Activated T-helper 17 cell treated with anti-CD3 and anti-CD28 coated beads, Interleukin-2, amount 50 U/mL, for 72 hours (primary cell): ENCODE measurements at regions not wholly inside any gene's neighbourhood (a gene's known extent, or its start where the extent isn't known, plus 50 kb on each side); places are given as distances from the start of the nearest gene placed in this dataset.

ENCODE experiments used
- ATAC-seq: fragments of 150-1000 bp; cut with Tn5 transposase; replicated peaks from 2 replicates; pipeline ENCODE4 v1.10.0; 2021; ENCODE audit warnings: mild to moderate bottlenecking, moderate library complexity
- H3K27ac Mint-ChIP-seq: one replicate; pipeline ENCODE4 v1.8.0; 2022; ENCODE audit warnings: mixed read lengths
- H3K27me3 Mint-ChIP-seq: one replicate; pipeline ENCODE4 v1.8.0; 2022; ENCODE audit warnings: mixed read lengths
- H3K36me3 Mint-ChIP-seq: one replicate; pipeline ENCODE4 v1.8.0; 2022; ENCODE audit warnings: low read depth, mild to moderate bottlenecking, mixed read lengths
- H3K4me1 Mint-ChIP-seq: one replicate; pipeline ENCODE4 v1.8.0; 2022; ENCODE audit warnings: mixed read lengths
- H3K4me3 Mint-ChIP-seq: one replicate; pipeline ENCODE4 v1.8.0; 2022; ENCODE audit warnings: mild to moderate bottlenecking, mixed read lengths
- H3K9me3 Mint-ChIP-seq: one replicate; pipeline ENCODE4 v1.8.0; 2022; ENCODE audit warnings: mixed read lengths

DNA sequence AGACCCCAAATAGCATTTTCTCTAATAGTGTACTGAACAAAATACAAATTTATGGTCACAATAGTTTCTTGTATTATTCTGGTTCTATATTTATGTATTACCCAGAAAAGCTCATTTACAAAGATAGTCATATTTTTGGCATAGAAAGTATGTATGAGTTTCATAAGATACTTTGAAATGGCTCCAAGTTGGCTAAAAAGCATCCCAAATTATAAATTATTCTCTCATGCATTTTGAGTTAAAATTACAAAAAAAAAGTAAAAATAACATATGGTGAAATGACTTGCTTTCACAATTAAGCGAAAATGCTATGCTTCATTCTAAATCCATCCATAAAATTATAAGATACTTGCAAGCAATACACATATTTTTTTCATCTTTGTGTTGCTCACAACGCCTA is 530.7 kb downstream of the ZNF804A start:
- no peaks in the 10 kb centered on the region for H3K27me3 Mint-ChIP-seq
- no peak for ATAC-seq
- no peaks in the 10 kb centered on the region for H3K4me1 Mint-ChIP-seq
- H3K4me3 Mint-ChIP-seq, result no peak overlapping the region
- H3K9me3 Mint-ChIP-seq, result peaks cover 8% of the 10 kb centered on the region
- H3K27ac Mint-ChIP-seq, result no peak overlapping the region
- no peaks in the 10 kb centered on the region for H3K36me3 Mint-ChIP-seq

DNA sequence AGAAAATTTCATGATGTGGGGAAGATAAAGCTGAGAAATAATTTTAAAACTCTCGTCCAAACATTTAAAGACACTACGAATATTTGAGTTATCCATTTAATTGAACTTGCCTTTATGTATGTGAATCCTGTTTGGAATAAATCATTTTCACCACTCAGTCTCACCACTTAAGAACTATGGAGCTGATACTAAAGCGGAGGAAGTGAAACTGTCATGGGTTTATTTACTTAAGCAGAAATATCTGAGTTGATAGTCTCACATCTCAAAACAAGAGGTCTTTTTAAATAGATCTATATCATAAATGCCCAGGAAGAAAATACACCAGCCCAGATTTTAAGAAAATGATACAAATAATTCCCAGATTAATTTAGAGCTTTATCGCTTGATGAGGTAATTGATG is 532.4 kb downstream of the ZNF804A start:
- no peaks in the 10 kb centered on the region for H3K4me1 Mint-ChIP-seq
- H3K4me3 Mint-ChIP-seq, result no peak overlapping the region
- H3K27ac Mint-ChIP-seq, result no peak overlapping the region
- ATAC-seq, result no peak
- H3K27me3 Mint-ChIP-seq, result no peaks in the 10 kb centered on the region
- H3K9me3 Mint-ChIP-seq, result peaks cover 8% of the 10 kb centered on the region
- H3K36me3 Mint-ChIP-seq, result no peaks in the 10 kb centered on the region

DNA sequence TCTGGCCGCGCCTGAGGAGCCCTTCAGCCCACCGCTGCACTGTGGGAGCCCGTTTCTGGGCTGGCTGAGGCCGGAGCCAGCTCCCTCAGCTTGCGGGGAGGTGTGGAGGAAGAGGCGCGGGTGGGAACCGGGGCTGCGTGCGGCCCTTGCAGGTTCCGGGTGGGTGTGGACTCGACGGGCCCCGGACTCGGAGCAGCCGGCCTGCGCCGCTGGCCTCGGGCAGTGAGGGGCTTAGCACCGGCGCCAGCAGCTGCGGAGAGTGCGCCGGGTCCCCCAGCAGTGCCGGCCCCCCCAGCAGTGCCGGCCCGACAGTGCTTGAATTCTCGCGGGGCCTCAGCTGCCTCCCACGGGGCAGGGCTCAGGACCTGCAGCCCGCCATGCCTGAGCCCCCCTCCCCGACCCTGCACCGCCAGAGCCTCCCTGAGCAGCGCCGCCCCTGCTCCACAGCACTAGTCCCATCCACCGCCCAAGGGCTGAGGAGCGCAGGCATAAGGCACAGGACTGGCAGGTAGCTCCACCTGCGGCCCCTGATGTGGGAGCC is 534.2 kb downstream of the ZNF804A start:
- Mint-ChIP-seq H3K9me3 (peaks cover 8% of the 10 kb centered on the region), H3K36me3 (no peaks in the 10 kb centered on the region), H3K4me3 (no peak overlapping the region), H3K27ac (no peak overlapping the region), H3K4me1 (no peaks in the 10 kb centered on the region), H3K27me3 (no peaks in the 10 kb centered on the region)
- ATAC-seq, result no peak

DNA sequence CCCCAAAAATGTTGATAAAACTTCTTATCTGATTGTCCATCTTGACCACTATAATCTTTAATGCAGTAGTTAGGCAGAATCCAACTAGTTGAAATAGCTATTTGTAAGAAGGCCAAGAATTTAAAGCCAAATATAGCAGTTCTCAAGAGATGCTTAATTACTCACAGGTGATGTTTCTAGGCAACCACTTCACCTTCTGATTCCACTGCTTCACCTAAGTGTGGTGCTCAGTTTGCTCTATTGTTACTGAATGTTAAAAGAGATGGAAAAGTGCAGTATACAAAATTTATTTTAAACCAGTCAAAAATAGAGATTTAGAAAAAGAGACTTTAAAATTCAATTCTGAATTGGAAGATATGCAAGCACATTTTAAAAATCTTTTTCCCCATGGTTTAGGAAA is 539.4 kb downstream of the ZNF804A start:
- no peaks in the 10 kb centered on the region for H3K36me3 Mint-ChIP-seq
- H3K9me3 Mint-ChIP-seq, result peaks cover 13% of the 10 kb centered on the region
- H3K4me1 Mint-ChIP-seq, result no peaks in the 10 kb centered on the region
- H3K4me3 Mint-ChIP-seq, result no peak overlapping the region
- ATAC-seq, result no peak
- no peak overlapping the region for H3K27ac Mint-ChIP-seq
- H3K27me3 Mint-ChIP-seq, result no peaks in the 10 kb centered on the region

DNA sequence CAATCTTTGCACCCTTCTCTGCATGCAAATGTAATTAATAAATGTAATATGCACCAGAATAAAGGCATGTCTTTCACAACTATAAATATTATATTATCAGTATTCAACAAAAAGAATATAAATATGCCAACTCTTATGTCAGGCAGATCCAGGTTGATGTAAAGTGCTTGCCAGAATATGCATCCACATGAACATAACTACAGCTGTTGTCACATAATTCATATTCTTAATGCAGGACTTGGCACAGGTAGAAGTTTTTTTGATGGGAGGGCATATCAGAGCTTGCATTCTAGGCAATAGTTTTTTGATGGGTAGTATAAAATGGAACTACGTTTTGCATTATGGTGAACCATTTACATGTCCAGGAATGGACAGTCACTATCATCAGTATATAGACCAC is 544.3 kb downstream of the ZNF804A start:
- H3K27me3 Mint-ChIP-seq, result no peaks in the 10 kb centered on the region
- no peak for ATAC-seq
- no peak overlapping the region for H3K4me3 Mint-ChIP-seq
- no peaks in the 10 kb centered on the region for H3K4me1 Mint-ChIP-seq
- no peaks in the 10 kb centered on the region for H3K36me3 Mint-ChIP-seq
- peaks cover 6% of the 10 kb centered on the region for H3K9me3 Mint-ChIP-seq
- H3K27ac Mint-ChIP-seq, result no peak overlapping the region

DNA sequence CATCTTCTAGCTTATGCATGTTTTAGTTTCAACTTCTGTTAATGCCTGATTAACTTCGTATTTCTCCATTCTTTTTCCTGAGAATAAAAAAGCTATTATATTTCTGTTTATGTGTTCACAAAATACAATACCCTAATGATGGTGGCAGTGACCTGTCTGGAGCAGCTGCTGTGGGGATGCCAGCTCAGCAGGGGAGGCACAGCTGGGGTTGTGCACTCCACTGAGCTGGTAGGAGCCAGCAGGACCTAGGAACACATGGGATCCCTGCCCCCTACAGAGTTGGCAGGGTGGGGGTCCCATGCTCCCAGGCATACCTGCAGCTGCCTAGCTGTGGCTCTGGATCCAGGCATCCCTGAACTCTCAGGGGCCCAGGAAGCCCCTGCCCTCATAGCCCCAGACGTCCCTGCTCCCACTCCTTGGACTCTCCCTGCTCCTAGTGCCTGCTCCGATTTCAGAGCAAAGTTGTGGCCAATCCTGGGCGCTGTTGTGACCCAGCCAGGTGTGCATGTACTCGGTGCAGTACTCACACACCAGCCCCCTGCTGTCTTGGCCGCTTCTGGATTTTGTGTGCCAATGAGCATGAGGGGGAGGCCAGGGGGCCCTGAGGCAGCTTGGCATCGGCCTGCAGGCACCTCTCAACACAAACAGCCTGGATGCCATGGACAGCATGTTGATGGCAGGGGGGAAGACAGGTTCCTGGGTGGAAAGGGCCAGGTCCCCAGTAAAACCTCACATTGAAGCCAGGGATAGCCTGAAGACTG is 546.0 kb downstream of the ZNF804A start:
- no peak for ATAC-seq
- H3K27ac Mint-ChIP-seq, result no peak overlapping the region
- H3K27me3 Mint-ChIP-seq, result no peaks in the 10 kb centered on the region
- no peaks in the 10 kb centered on the region for H3K36me3 Mint-ChIP-seq
- peaks cover 6% of the 10 kb centered on the region for H3K9me3 Mint-ChIP-seq
- H3K4me1 Mint-ChIP-seq, result no peaks in the 10 kb centered on the region
- H3K4me3 Mint-ChIP-seq, result no peak overlapping the region

DNA sequence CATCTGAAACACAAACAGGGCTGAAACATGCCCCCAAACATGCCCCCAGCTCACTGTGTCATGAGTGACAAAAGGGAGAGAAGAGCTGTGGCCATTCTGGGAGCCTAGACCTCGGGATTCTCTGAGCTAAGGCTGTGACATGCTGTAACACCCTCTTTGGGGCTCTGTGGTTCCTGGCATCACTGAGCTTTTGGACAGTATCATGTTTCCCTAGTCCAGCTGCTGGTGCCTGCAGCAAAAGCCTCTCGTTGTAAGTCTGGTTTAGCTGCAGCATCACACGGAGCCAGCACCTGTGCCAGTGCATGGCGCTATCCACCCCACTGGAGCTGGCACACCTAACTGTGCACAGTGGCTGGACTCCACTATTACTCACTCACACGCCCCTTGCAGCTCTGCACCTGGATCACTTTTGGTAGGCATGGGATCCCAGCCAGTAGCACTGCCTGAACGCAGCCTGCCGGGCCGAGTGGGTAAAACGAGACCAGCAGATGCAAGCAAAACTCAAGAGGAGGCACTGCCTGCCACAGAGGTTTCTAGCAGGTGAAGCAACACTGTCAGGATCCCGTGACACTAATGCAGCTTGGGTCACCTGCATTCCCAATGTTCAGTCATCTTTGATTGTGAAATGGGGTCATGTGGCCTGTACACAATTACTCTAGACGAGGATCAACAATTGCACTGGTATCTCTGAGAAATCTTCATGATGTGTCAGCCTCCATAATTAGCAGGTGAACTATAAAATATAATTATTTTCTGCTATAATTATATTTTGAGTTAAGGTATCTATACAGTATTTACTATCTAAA is 547.2 kb downstream of the ZNF804A start:
- H3K4me1 Mint-ChIP-seq, result no peaks in the 10 kb centered on the region
- no peak overlapping the region for H3K27ac Mint-ChIP-seq
- no peak for ATAC-seq
- H3K36me3 Mint-ChIP-seq, result no peaks in the 10 kb centered on the region
- no peak overlapping the region for H3K4me3 Mint-ChIP-seq
- H3K27me3 Mint-ChIP-seq, result no peaks in the 10 kb centered on the region
- peaks cover 4% of the 10 kb centered on the region for H3K9me3 Mint-ChIP-seq

DNA sequence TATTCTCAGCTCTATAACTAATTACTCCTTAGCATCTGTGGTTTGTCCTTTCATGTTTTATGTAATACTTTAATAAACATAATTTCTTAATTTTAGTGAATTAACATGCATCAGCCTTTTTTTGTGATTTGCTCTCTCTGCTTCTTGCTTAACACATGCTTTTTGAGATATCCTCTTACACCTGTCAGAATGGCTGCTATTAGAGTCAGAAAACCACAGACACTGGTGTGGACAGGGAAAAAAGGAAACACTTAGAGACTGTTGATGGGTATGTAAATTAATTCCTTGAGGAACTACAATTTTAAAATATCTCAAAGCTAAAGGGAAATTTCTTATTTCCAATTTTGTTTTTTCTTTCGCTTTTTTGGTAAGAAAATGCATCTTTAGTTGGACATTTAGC is 549.0 kb downstream of the ZNF804A start:
- no peaks in the 10 kb centered on the region for H3K36me3 Mint-ChIP-seq
- H3K4me3 Mint-ChIP-seq, result no peak overlapping the region
- no peak for ATAC-seq
- H3K27ac Mint-ChIP-seq, result no peak overlapping the region
- H3K4me1 Mint-ChIP-seq, result no peaks in the 10 kb centered on the region
- no peaks in the 10 kb centered on the region for H3K27me3 Mint-ChIP-seq
- H3K9me3 Mint-ChIP-seq, result peaks cover 4% of the 10 kb centered on the region

DNA sequence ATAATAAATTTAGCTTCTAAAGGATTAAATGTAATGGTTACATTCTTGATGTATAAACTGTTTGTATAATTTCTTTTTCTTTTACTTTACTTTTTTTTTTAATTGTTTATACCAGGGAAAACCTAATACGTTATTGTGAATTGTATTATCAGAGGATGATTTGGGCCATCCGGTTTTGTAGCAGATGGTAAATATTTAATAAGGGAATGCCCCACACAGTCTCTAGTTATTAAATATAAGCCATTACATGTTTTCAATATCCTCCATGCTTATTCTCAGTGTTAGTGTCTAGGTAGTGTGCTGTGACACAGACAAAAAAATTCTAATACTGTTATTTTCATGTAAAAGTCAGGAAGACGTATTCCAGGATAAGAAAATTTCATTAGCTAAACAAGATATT is 553.9 kb downstream of the ZNF804A start:
- H3K36me3 Mint-ChIP-seq, result no peaks in the 10 kb centered on the region
- peaks cover 4% of the 10 kb centered on the region for H3K9me3 Mint-ChIP-seq
- ATAC-seq, result no peak
- H3K4me1 Mint-ChIP-seq, result no peaks in the 10 kb centered on the region
- H3K27ac Mint-ChIP-seq, result no peak overlapping the region
- no peaks in the 10 kb centered on the region for H3K27me3 Mint-ChIP-seq
- H3K4me3 Mint-ChIP-seq, result no peak overlapping the region

DNA sequence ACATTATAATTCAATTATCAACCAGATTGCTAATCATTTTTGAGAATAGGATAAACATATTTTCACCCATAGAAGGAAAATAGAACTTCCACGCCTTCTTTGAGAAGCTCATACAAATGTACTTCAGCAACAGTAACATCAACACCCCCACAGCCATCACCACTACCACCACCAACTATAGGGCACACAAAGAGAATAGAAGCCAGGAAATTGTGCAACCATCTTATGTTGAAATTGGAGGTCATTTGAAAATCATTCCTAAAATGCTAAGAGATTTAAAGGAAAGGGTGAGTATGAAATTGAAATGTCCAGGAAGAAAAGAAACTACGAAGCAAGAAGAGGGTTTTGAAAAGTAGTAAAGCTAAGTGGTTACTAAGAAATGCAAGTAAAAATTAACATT is 563.4 kb downstream of the ZNF804A start:
- H3K27me3 Mint-ChIP-seq, result no peaks in the 10 kb centered on the region
- H3K27ac Mint-ChIP-seq, result no peak overlapping the region
- no peak overlapping the region for H3K4me3 Mint-ChIP-seq
- H3K36me3 Mint-ChIP-seq, result no peaks in the 10 kb centered on the region
- H3K4me1 Mint-ChIP-seq, result no peaks in the 10 kb centered on the region
- H3K9me3 Mint-ChIP-seq, result peaks cover 9% of the 10 kb centered on the region
- no peak for ATAC-seq

DNA sequence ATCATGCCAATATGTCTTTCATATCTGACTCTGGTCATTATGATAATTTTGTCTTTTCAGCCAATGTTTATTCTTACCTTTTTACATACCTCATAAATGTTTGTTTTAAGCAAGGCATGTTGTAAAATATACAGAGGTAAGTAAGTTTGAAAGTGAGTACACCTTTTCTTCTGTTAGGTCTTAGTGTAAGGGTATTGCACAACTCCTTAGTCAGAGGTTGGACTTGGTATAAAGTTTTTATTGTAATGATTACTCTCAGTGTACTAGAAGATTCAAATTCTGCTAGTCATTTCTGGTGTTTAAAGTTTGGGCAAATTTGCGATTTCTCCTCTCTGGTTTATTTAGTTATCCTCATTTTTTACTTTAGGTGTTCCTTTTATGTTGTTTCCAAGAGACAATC is 564.3 kb upstream of the FSIP2 start:
- Mint-ChIP-seq H3K27me3 (no peaks in the 10 kb centered on the region), H3K27ac (no peak overlapping the region), H3K4me3 (no peak overlapping the region), H3K4me1 (no peaks in the 10 kb centered on the region), H3K36me3 (no peaks in the 10 kb centered on the region), H3K9me3 (peaks cover 3% of the 10 kb centered on the region)
- no peak for ATAC-seq

DNA sequence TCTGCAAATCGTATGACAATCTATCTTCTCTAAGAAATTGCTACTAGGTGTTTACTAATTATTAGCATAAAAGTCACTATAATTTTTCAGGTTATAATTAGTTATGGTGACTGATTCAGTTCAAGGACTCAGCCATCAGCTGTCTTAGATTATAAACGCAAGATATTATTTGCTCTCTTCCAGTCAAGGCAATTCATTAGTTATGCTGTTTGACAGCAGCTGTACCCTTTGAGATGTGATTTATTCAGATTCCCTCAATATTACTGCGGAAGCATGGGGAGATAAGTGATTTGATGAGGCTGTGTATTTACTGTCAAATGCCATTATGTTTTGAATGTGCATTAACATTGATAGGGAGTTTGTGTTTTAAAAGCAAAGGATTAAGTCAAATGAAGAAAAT is 558.9 kb upstream of the FSIP2 start:
- Mint-ChIP-seq H3K27ac (no peak overlapping the region), H3K4me3 (no peak overlapping the region), H3K9me3 (peaks cover 3% of the 10 kb centered on the region), H3K36me3 (no peaks in the 10 kb centered on the region), H3K27me3 (no peaks in the 10 kb centered on the region), H3K4me1 (no peaks in the 10 kb centered on the region)
- no peak for ATAC-seq

DNA sequence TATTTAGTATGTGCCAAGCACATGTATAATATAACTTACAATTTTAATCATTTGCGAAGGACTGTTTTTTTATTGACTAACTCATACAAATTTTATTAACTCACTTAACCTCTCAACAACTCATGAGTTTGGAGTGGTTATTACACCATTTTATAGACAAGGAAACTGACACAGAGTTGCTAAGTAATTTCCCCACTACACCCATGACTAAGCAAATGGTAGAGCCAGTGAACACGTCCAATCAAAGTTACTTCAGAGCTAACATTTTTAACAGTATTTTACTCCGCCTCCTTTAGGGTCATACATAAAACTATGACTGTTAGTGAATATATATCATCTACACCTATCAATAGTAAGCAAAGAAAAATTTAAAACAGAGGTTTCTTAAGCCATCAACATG is 556.7 kb upstream of the FSIP2 start:
- Mint-ChIP-seq H3K4me3 (no peak overlapping the region), H3K4me1 (no peaks in the 10 kb centered on the region), H3K9me3 (peaks cover 3% of the 10 kb centered on the region), H3K27me3 (no peaks in the 10 kb centered on the region), H3K36me3 (no peaks in the 10 kb centered on the region), H3K27ac (no peak overlapping the region)
- no peak for ATAC-seq

DNA sequence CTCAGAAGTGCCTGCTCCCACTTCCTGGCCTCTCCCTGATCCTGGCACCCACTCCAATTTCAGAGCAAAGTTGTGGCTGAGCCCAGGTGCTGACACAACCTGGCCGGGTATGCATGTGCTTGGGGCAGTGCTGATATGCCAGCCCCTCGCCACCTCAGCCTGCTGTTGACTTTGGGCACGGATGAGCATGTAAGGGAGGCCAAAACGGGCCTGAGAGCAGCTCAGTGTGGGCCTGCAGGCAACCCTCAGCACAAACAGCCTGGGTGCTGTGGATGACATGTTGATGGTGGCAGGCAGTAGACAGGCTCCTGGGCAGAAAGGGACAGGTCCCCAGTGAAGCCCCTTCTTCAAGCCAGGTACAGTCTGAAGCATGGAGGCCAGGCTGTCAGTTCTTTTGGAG is 553.6 kb upstream of the FSIP2 start:
- H3K4me1 Mint-ChIP-seq, result no peaks in the 10 kb centered on the region
- no peaks in the 10 kb centered on the region for H3K36me3 Mint-ChIP-seq
- ATAC-seq, result no peak
- H3K4me3 Mint-ChIP-seq, result no peak overlapping the region
- H3K27me3 Mint-ChIP-seq, result no peaks in the 10 kb centered on the region
- H3K27ac Mint-ChIP-seq, result no peak overlapping the region
- peaks cover 3% of the 10 kb centered on the region for H3K9me3 Mint-ChIP-seq

DNA sequence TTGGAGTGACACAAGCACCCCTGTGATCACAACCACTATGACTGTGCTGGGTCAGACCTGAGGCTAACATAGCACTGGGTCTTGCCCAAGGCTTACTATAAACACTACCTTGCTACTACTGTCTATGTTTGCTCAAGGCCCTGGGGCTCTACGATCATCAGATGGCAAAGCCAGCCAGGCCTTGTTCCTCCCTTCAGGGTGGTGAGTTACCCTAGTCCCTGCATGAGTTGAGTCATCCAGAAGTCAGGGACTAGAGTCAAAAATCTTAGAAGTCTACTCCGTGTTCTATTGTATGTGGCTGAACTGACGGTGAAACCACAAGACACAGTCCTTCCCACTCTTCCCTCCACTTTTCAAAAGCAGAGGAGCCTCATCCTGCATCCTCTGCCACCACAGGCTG is 551.2 kb upstream of the FSIP2 start:
- no peak for ATAC-seq
- Mint-ChIP-seq H3K9me3 (peaks cover 7% of the 10 kb centered on the region), H3K4me1 (no peaks in the 10 kb centered on the region), H3K27ac (no peak overlapping the region), H3K4me3 (no peak overlapping the region), H3K36me3 (no peaks in the 10 kb centered on the region), H3K27me3 (no peaks in the 10 kb centered on the region)
